ENCODE measurements at regions not wholly inside any gene's neighbourhood (a gene's known extent, or its start where the extent isn't known, plus 50 kb on each side); places are given as distances from the start of the nearest gene placed in this dataset.

- H3K4me3 ChIP-seq (ENCODE audit: low read depth, low read length): no peak overlapping the region
Measured at GRCh38 chr19:29098091-29098490, 114.9 kb downstream of the UQCRFS1 start.

- H3K4me3 ChIP-seq (ENCODE audit: low read depth, low read length): no peak overlapping the region
Measured at GRCh38 chr19:29096896-29097295, 116.1 kb downstream of the UQCRFS1 start.

- no peak overlapping the region for H3K4me3 ChIP-seq (ENCODE audit: low read depth, low read length)
Measured at GRCh38 chr19:29093553-29093908, 119.4 kb downstream of the UQCRFS1 start.

DNA sequence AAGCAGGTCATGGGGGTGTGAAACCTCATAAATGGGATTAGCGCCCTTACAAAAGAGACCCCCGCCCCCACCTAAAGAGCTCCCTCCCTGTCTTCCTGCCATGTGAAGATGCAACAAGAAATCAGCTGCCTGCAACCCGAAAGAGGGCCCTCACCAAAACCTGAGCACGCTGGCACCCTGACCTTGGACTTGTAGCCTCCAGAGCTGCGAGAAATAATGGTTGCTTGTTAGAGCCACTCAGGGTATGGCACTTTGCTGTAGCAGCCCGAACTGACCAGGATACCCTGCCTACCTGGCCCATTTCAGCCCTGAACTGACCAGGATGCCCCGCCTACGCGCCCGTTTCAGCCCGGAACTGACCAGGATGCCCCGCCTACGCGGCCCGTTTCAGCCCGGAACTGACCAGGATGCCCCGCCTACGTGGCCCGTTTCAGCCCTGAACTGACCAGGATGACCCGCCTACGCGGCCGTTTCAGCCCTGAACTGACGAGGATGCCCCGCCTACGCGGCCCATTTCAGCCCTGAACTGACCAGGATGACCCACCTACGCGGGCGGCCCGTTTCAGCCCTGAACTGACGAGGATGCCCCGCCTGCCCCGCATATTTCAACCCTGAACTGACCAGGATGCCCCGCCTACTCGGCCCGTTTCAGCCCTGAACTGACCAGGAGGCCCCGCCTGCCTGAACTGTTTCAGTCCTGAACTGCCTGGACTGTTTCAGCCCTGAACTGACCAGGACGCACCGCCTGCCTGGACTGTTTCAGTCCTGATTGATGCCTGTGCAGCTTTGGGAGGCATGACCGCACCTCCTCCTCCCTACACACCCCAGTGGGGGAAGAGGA is 120.0 kb downstream of the UQCRFS1 start:
- H3K4me3 ChIP-seq (ENCODE audit: low read depth, low read length): no peak overlapping the region

DNA sequence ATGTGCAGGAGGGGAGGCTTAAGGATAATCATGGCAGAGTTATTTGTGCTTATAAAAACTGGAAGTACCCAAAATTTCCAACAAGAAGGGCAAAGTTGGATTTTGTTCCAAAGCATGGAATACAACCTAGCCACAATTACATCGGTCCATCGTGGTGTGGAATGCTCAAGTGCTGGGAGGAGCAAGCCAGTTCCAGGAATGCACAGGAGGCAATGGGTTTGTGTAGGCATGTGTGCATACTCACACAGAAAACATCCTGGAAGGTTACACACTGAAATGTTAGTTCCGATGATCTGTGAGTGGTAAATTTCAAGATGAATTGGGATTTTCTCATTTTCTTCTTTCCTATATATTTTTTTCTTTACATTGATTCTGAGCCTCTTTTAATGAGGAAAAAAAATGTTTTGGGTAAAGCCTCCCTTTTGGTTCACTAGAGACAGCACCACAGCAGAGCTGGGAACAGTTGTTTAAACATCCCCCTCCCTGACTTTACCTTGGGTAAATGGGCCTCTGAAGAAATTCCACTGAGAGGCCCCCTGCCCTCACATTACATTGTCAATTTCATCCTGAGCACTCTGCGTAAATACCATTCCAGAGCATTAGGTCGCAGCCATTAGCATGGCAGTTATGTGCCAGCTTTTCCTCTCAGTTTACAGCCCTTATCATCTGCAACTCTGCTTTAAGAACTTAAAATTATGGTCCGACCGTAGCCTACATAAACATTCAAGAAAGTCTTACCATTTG is 122.0 kb downstream of the UQCRFS1 start:
- H3K4me3 ChIP-seq (ENCODE audit: low read depth, low read length): no peak overlapping the region

- no peak overlapping the region for H3K4me3 ChIP-seq (ENCODE audit: low read depth, low read length)
Measured at GRCh38 chr19:29089315-29089870, 123.6 kb downstream of the UQCRFS1 start.

- no peak overlapping the region for H3K4me3 ChIP-seq (ENCODE audit: low read depth, low read length)
Measured at GRCh38 chr19:29088761-29089160, 124.2 kb downstream of the UQCRFS1 start.

GRCh38 chr19:29086646-29087045 is 126.3 kb downstream of the UQCRFS1 start:
- no peak overlapping the region for H3K4me3 ChIP-seq (ENCODE audit: low read depth, low read length)

GRCh38 chr19:29086182-29086581 is 126.8 kb downstream of the UQCRFS1 start:
- H3K4me3 ChIP-seq (ENCODE audit: low read depth, low read length): no peak overlapping the region

- H3K4me3 ChIP-seq (ENCODE audit: low read depth, low read length): no peak overlapping the region
Measured at GRCh38 chr19:29085630-29086029, 127.3 kb downstream of the UQCRFS1 start.

DNA sequence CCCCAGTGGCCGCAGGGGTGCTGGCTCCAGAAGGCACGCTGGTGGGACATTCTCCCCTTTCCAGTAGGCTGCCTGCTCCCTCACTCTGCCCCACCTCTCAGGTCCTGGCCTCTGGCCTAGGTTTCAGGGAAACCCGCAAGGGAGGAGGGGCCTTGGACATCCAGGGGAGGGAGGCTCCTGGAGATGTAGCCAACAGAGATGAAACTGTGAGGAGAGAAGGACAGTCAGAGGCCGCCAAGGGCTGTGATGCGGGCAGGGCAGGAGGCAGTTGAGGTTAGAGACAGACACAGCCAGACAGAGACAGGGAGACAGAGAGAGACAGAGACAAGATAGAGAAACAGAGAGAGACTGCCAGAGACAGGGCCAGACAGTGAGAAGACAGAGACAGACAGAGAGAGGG is 127.7 kb downstream of the UQCRFS1 start:
- H3K4me3 ChIP-seq (ENCODE audit: low read depth, low read length): no peak overlapping the region

DNA sequence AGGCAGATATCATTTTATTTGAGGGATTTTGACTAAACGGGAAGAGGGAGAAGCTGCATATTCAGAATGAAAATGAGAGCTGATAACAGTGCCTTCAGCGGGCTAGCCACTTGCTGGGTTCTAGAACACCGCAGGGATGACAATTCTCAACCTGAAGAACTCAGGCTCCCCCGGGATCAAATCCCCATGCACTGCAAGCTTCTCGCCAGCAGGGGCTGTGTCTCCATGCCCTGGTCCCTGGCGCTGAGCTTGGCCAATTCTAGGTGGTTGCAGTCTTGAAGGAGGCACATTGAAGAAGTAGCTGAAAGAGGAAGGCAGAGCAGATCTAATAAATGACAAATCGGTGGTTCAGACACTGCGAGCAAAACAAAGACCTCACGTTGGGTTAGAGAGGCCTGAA is 128.7 kb downstream of the UQCRFS1 start:
- no peak overlapping the region for H3K4me3 ChIP-seq (ENCODE audit: low read depth, low read length)

GRCh38 chr19:29083863-29084262 is 129.1 kb downstream of the UQCRFS1 start:
- no peak overlapping the region for H3K4me3 ChIP-seq (ENCODE audit: low read depth, low read length)

GRCh38 chr19:29079356-29080032 is 133.5 kb downstream of the UQCRFS1 start:
- H3K4me3 ChIP-seq (ENCODE audit: low read depth, low read length): no peak overlapping the region

GRCh38 chr19:29076963-29077362 is 136.0 kb downstream of the UQCRFS1 start:
- no peak overlapping the region for H3K4me3 ChIP-seq (ENCODE audit: low read depth, low read length)

GRCh38 chr19:29076161-29076560 is 136.8 kb downstream of the UQCRFS1 start:
- no peak overlapping the region for H3K4me3 ChIP-seq (ENCODE audit: low read depth, low read length)

- no peak overlapping the region for H3K4me3 ChIP-seq (ENCODE audit: low read depth, low read length)
Measured at GRCh38 chr19:29075149-29075548, 137.8 kb downstream of the UQCRFS1 start.

DNA sequence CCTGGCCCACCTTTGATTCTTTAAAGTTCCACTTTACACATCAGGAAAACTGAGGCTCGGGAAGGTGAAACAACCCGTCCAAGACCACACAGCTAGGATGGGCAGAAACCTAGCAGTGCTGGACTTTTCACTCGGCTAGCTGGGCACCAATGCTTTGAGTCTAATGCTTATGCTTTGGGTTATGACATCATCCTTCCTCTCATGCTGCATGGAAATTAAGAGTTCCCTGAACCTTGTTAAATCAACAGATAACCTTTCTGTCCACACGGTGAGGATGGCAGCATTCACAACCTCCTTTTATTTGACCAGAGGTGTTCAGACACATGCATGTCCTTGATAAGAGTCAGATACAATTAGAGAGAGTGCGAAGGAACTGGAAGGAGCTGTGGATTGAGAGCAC is 138.4 kb downstream of the UQCRFS1 start:
- H3K4me3 ChIP-seq (ENCODE audit: low read depth, low read length): no peak overlapping the region

GRCh38 chr19:29067831-29068230 is 145.1 kb downstream of the UQCRFS1 start:
- no peak overlapping the region for H3K4me3 ChIP-seq (ENCODE audit: low read depth, low read length)

- no peak overlapping the region for H3K4me3 ChIP-seq (ENCODE audit: low read depth, low read length)
Measured at GRCh38 chr19:29062475-29063435, 150.2 kb downstream of the UQCRFS1 start.
